Cardiac muscle cell (in vitro differentiated cells and primary cell): ENCODE measurements at regions not wholly inside any gene's neighbourhood (a gene's known extent, or its start where the extent isn't known, plus 50 kb on each side); places are given as distances from the start of the nearest gene placed in this dataset.

Experiments
- DNase-seq, 2 donors: peaks; one replicate each; pipeline versions ENCODE4 v3.0.0 to v3.0.0-alpha.2; 2010 to 2017; ENCODE audit warnings: low read depth in 1 of 2, low spot score in 1 of 2
- H3K27ac ChIP-seq: fragments of 200-600 bp; sonication (generic); 2 replicates; pipeline ENCODE4 v1.5.1; 2016
- H3K27me3 ChIP-seq: fragments of 200-600 bp; sonication (generic); 2 replicates; pipeline ENCODE4 v1.6.0; 2016; ENCODE audit warnings: control low read depth
- H3K36me3 ChIP-seq: fragments of 200-600 bp; sonication (generic); 2 replicates; pipeline ENCODE4 v1.5.1; 2016; ENCODE audit warnings: control low read depth
- H3K4me1 ChIP-seq: fragments of 200-600 bp; sonication (generic); 2 replicates; pipeline ENCODE4 v1.8.1; 2017; ENCODE audit warnings: low read depth, mild to moderate bottlenecking, mixed run types
- H3K4me3 ChIP-seq: fragments of 200-600 bp; sonication (generic); 2 replicates; pipeline ENCODE4 v1.5.1; 2016; ENCODE audit warnings: mild to moderate bottlenecking
- H3K9me3 ChIP-seq: fragments of 200-600 bp; sonication (generic); 2 replicates; pipeline ENCODE4 v1.5.1; 2017; ENCODE audit warnings: low read depth, mild to moderate bottlenecking, control low read depth
- CTCF ChIP-seq: IDR thresholded peaks from 2 replicates; pipeline ENCODE4 v1.5.1; 2012; ENCODE audit warnings: low read depth, mild to moderate bottlenecking, low read length

DNA sequence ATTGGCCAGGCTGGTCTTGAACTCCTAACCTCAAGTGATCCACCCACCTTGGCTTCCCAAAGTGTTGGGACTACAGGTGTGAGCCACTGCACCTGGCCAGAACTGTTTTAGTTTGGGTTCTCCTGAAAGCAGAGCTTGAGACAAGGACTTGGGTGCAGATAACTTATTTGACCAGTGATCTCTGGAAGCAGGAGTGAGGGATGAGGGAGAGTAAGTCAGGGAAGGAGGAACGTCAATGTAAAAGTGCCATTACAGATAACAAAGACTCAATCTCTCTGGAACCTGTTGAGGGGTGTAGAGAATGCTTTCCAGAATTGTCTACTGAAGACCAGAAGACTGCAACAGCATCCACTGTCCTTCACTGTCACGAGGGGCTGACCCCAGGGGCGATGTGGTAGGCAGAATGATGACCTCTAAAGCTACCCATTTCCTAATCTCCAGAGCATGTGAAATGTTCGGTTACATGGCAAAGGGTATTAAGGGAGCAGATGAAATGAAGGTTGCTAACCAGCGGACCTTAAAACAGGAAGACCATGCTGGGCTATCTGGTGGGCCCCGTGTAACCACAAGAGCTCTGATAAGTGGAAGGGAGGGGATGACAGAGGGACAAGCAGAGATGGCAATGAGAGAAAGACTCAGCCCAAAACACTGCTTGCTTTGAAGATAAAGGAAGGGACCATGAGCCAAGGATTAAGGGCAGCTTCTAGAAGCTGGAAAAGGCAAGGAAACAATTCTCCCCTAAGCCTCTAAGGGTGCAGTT is 207.8 kb downstream of the RBM19 start:
- Histone ChIP-seq H3K36me3 (no peaks in the 10 kb centered on the region), H3K4me3 (no peak overlapping the region), H3K27me3 (no peaks in the 10 kb centered on the region), H3K9me3 (no peaks in the 10 kb centered on the region), H3K27ac (no peak overlapping the region), H3K4me1 (no peaks in the 10 kb centered on the region)
- no peak for TF ChIP-seq CTCF
- no peak for DNase-seq

GRCh38 chr12:113757221-113758002 is 208.7 kb downstream of the RBM19 start:
- no peaks in the 10 kb centered on the region for H3K27me3 ChIP-seq
- no peaks in the 10 kb centered on the region for H3K9me3 ChIP-seq
- DNase-seq: no peak
- no peaks in the 10 kb centered on the region for H3K4me1 ChIP-seq
- H3K36me3 ChIP-seq: no peaks in the 10 kb centered on the region
- H3K4me3 ChIP-seq: no peak overlapping the region
- H3K27ac ChIP-seq: no peak overlapping the region
- no peak for TF ChIP-seq CTCF

DNA sequence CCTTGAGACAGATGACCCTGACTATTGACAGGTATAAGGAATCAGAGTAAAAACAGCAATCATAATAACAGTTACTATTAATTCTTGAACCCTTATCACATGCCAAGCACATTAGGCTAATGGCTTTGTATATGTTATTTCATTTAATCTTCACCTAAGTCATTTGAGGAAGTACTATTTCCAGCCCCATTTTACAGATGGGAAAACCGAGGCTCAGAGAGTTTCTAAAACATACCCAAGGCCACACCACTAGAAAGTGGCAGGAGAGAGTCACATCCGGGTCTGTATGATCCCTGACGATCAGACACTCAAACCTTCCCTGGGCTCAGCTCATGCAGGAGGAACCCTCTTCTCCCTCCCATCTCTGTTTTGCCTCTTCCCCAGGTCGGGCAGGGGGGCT is 209.5 kb downstream of the RBM19 start:
- no peak for DNase-seq
- Histone ChIP-seq H3K4me1 (no peaks in the 10 kb centered on the region), H3K27me3 (no peaks in the 10 kb centered on the region), H3K4me3 (no peak overlapping the region), H3K36me3 (no peaks in the 10 kb centered on the region), H3K9me3 (no peaks in the 10 kb centered on the region), H3K27ac (no peak overlapping the region)
- no peak for TF ChIP-seq CTCF

DNA sequence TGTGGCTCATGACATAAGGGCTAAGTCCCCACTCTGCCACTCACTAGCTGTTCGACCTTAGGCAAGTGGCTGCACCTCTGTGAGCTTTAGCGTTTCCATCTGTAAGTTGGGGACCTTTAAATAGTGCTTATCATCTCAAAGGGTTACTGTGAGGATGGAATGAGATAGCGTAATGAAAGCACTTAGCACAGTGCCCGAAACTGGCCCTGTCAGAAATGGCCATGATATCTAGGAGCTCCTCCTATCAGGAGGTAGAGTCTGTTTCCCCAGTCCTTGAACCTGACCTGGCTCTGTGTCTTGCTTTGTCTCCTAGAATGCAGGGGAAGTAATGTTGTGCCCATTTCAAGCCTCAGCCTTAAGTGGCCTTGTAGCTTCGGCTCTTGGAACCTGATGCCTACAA is 211.0 kb downstream of the RBM19 start:
- no peak overlapping the region for H3K4me3 ChIP-seq
- DNase-seq: no peak
- H3K4me1 ChIP-seq: no peaks in the 10 kb centered on the region
- no peak overlapping the region for H3K27ac ChIP-seq
- no peak for TF ChIP-seq CTCF
- no peaks in the 10 kb centered on the region for H3K36me3 ChIP-seq
- no peaks in the 10 kb centered on the region for H3K27me3 ChIP-seq
- no peaks in the 10 kb centered on the region for H3K9me3 ChIP-seq

DNA sequence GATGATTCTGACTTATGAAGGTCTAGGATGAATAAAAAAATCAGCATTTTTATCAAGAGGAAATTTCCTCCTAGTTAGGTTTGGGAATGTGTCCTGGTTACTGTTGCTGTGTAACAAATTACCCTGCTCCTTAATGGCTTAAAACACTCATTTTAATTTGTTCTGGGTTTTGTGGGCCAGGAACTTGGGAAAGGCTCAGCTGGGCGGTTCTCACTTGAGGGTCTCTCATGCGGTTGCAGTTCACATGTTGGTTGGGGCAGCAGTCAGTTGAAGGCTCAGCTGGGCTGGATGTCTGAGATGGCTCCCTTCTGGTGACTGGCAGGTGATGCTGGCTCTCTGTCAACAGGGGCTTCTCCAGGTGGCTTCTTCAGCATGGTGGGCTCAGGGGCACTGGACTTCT is 214.6 kb downstream of the RBM19 start:
- no peak for DNase-seq
- Histone ChIP-seq H3K4me1 (no peaks in the 10 kb centered on the region), H3K4me3 (no peak overlapping the region), H3K9me3 (no peaks in the 10 kb centered on the region), H3K27me3 (peaks cover 5% of the 10 kb centered on the region), H3K27ac (no peak overlapping the region), H3K36me3 (no peaks in the 10 kb centered on the region)
- no peak for TF ChIP-seq CTCF
